ENCODE measurements at regions not wholly inside any gene's neighbourhood (a gene's known extent, or its start where the extent isn't known, plus 50 kb on each side); places are given as distances from the start of the nearest gene placed in this dataset.

DNA sequence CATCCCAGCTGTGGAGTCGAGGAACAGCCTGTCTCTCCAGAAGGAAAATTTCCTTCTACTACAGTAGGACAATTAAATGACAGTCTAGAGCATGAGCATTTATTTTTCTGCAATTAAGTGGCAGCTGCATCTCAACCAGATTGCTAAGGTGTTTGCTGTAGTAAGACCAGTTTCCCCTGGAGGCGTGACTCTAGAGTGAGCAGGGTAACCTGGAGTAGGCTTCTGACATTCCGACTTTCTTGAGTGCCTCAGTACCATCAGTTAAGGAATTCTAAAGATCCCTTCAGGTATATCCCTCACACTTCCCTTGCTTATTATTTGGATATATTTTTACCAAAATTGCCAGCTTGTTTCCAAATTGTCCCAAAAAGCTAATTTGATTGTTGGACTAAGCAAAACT is 59.2 kb upstream of the IRX2 start:
- TF ChIP-seq, protein P1, sequence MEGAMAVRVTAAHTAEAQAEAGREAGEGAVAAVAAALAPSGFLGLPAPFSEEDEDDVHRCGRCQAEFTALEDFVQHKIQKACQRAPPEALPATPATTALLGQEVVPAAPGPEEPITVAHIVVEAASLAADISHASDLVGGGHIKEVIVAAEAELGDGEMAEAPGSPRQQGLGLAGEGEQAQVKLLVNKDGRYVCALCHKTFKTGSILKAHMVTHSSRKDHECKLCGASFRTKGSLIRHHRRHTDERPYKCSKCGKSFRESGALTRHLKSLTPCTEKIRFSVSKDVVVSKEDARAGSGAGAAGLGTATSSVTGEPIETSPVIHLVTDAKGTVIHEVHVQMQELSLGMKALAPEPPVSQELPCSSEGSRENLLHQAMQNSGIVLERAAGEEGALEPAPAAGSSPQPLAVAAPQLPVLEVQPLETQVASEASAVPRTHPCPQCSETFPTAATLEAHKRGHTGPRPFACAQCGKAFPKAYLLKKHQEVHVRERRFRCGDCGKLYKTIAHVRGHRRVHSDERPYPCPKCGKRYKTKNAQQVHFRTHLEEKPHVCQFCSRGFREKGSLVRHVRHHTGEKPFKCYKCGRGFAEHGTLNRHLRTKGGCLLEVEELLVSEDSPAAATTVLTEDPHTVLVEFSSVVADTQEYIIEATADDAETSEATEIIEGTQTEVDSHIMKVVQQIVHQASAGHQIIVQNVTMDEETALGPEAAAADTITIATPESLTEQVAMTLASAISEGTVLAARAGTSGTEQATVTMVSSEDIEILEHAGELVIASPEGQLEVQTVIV (CRISPR knock-in tag; IDR thresholded peaks at IDR 0.05; ENCODE audit: borderline replicate concordance): no peak
- TF ChIP-seq SMARCC2 (IDR thresholded peaks at IDR 0.05; ENCODE audit: low read depth) (no peak), NONO (IDR thresholded peaks at IDR 0.05; ENCODE audit: low read depth in 2 of 2, low read length in 1 of 2) (no peak), RCOR1 (IDR thresholded peaks at IDR 0.05; ENCODE audit: borderline replicate concordance in 1 of 2, low read depth in 2 of 2, low read length in 2 of 2) (no peak)
- TF ChIP-seq, protein P2, sequence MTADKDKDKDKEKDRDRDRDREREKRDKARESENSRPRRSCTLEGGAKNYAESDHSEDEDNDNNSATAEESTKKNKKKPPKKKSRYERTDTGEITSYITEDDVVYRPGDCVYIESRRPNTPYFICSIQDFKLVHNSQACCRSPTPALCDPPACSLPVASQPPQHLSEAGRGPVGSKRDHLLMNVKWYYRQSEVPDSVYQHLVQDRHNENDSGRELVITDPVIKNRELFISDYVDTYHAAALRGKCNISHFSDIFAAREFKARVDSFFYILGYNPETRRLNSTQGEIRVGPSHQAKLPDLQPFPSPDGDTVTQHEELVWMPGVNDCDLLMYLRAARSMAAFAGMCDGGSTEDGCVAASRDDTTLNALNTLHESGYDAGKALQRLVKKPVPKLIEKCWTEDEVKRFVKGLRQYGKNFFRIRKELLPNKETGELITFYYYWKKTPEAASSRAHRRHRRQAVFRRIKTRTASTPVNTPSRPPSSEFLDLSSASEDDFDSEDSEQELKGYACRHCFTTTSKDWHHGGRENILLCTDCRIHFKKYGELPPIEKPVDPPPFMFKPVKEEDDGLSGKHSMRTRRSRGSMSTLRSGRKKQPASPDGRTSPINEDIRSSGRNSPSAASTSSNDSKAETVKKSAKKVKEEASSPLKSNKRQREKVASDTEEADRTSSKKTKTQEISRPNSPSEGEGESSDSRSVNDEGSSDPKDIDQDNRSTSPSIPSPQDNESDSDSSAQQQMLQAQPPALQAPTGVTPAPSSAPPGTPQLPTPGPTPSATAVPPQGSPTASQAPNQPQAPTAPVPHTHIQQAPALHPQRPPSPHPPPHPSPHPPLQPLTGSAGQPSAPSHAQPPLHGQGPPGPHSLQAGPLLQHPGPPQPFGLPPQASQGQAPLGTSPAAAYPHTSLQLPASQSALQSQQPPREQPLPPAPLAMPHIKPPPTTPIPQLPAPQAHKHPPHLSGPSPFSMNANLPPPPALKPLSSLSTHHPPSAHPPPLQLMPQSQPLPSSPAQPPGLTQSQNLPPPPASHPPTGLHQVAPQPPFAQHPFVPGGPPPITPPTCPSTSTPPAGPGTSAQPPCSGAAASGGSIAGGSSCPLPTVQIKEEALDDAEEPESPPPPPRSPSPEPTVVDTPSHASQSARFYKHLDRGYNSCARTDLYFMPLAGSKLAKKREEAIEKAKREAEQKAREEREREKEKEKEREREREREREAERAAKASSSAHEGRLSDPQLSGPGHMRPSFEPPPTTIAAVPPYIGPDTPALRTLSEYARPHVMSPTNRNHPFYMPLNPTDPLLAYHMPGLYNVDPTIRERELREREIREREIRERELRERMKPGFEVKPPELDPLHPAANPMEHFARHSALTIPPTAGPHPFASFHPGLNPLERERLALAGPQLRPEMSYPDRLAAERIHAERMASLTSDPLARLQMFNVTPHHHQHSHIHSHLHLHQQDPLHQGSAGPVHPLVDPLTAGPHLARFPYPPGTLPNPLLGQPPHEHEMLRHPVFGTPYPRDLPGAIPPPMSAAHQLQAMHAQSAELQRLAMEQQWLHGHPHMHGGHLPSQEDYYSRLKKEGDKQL (CRISPR knock-in tag; IDR thresholded peaks at IDR 0.05; ENCODE audit: borderline replicate concordance): no peak
